Activated CD8-positive, alpha-beta memory T cell treated with anti-CD3 and anti-CD28 coated beads, Interleukin-2, amount 10 ng/mL, durations not matched to agents 7 days and 5 days (primary cell): ENCODE measurements at regions not wholly inside any gene's neighbourhood (a gene's known extent, or its start where the extent isn't known, plus 50 kb on each side); places are given as distances from the start of the nearest gene placed in this dataset.
"Not testable (repeated sequence)": the region's sequence is repeated elsewhere in the genome, so short reads cannot be mapped to it uniquely, and the experiment has no call there.

Experiments
- ATAC-seq: fragments of 150-1000 bp; cut with Tn5 transposase; one replicate; pipeline ENCODE4 v1.10.0; 2021; ENCODE audit warnings: moderate library complexity
- CTCF ChIA-PET: fragments of 350-600 bp; sonication (Branson Sonifier 250); formaldehyde crosslinking; loops from one replicate; lab custom pipeline; 2021; ENCODE audit warnings: antibody characterized with exemption; lab: Charles Lee
- DNase-seq: peaks from one replicate; pipeline ENCODE4 v3.0.0-alpha.2; 2020
- H3K27ac Mint-ChIP-seq: one replicate; pipeline ENCODE4 v1.8.0; 2021; ENCODE audit warnings: mild to moderate bottlenecking, mixed read lengths
- H3K27me3 Mint-ChIP-seq: one replicate; pipeline ENCODE4 v1.8.0; 2021; ENCODE audit warnings: mixed read lengths
- H3K36me3 Mint-ChIP-seq: one replicate; pipeline ENCODE4 v1.8.0; 2021; ENCODE audit warnings: mild to moderate bottlenecking, mixed read lengths
- H3K4me1 Mint-ChIP-seq: one replicate; pipeline ENCODE4 v1.8.0; 2021; ENCODE audit warnings: mixed read lengths
- H3K4me3 Mint-ChIP-seq: one replicate; pipeline ENCODE4 v1.8.0; 2021; ENCODE audit warnings: mild to moderate bottlenecking, moderate library complexity, mixed read lengths
- H3K9me3 Mint-ChIP-seq: one replicate; pipeline ENCODE4 v1.8.0; 2022; ENCODE audit warnings: low read depth, mixed read lengths

GRCh38 chr15:58369261-58369701 lies 62.5 kb upstream of the LIPC start:
- Mint-ChIP-seq H3K36me3 (peaks cover 27% of the 10 kb centered on the region), H3K27ac (peak overlapping the region; percentile 57), H3K4me3 (peak overlapping the region; percentile 59), H3K9me3 (peaks cover 10% of the 10 kb centered on the region), H3K27me3 (peaks cover 15% of the 10 kb centered on the region), H3K4me1 (peaks cover 9% of the 10 kb centered on the region)
- DNase-seq (peak; percentile 48), ATAC-seq (peak; percentile 71)
- CTCF ChIA-PET: interaction anchor here (0.6 kb wide), 1 partner anchor 535 kb away, joined by 3 read pairs; no protein-coding TSS in a partner anchor

- H3K27me3 Mint-ChIP-seq: peaks cover 10% of the 10 kb centered on the region
- no peak overlapping the region for H3K4me3 Mint-ChIP-seq
- peaks cover 9% of the 10 kb centered on the region for H3K4me1 Mint-ChIP-seq
- CTCF ChIA-PET: interaction anchor here (0.6 to 1.0 kb wide), 2 partner anchors 380 to 534 kb away, joined by 3 read pairs; no protein-coding TSS in a partner anchor
- DNase-seq (no peak), ATAC-seq (no peak)
- H3K9me3 Mint-ChIP-seq: peaks cover 11% of the 10 kb centered on the region
- no peak overlapping the region for H3K27ac Mint-ChIP-seq
- peaks cover 24% of the 10 kb centered on the region for H3K36me3 Mint-ChIP-seq
Measured at GRCh38 chr15:58369956-58370355, 61.8 kb upstream of the LIPC start.

- no peak overlapping the region for H3K4me3 Mint-ChIP-seq
- DNase-seq: no peak
- peaks cover 12% of the 10 kb centered on the region for H3K4me1 Mint-ChIP-seq
- H3K9me3 Mint-ChIP-seq: peaks cover 11% of the 10 kb centered on the region
- no peak for ATAC-seq
- H3K27me3 Mint-ChIP-seq: peaks cover 6% of the 10 kb centered on the region
- H3K36me3 Mint-ChIP-seq: peaks cover 15% of the 10 kb centered on the region
- CTCF ChIA-PET: no interaction called here
- no peak overlapping the region for H3K27ac Mint-ChIP-seq
Measured at GRCh38 chr15:58374147-58374546, 57.6 kb upstream of the LIPC start.

- Mint-ChIP-seq H3K4me1 (peaks cover 4% of the 10 kb centered on the region), H3K4me3 (no peak overlapping the region), H3K36me3 (peaks cover 7% of the 10 kb centered on the region), H3K27me3 (peaks cover 6% of the 10 kb centered on the region), H3K9me3 (peaks cover 8% of the 10 kb centered on the region), H3K27ac (no peak overlapping the region)
- DNase-seq (no peak), ATAC-seq (no peak)
- CTCF ChIA-PET: no interaction called here
Measured at GRCh38 chr15:58377193-58377592, 54.6 kb upstream of the LIPC start.

- no peak for ATAC-seq
- Mint-ChIP-seq H3K4me1 (peaks cover 4% of the 10 kb centered on the region), H3K27ac (no peak overlapping the region), H3K9me3 (peaks cover 8% of the 10 kb centered on the region), H3K36me3 (peaks cover 4% of the 10 kb centered on the region), H3K4me3 (no peak overlapping the region), H3K27me3 (peaks cover 6% of the 10 kb centered on the region)
- no peak for DNase-seq
- CTCF ChIA-PET: interaction anchor here (1.3 kb wide), 1 partner anchor 18 kb away, joined by 3 read pairs; no protein-coding TSS in a partner anchor
Measured at GRCh38 chr15:58378241-58379085, 53.3 kb upstream of the LIPC start.

DNA sequence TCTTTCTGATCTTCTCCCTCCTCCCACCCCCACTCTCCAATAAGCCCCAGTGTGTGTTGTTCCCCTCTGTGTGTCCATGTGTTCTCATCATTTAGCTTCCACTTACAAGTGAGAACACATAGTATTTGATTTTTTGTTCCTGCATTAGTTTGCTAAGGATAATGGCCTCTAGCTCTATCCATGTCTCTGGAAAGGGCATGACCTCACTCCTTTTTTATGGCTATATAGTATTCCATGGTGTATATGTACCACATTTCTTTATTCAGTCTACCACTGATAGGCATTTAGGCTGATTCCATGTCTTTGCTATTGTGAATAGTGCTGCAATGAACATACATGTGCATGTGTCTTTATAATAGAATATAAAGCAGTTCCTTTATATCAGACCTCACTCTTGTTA lies 52.3 kb upstream of the LIPC start:
- CTCF ChIA-PET: not testable (repeated sequence)

DNA sequence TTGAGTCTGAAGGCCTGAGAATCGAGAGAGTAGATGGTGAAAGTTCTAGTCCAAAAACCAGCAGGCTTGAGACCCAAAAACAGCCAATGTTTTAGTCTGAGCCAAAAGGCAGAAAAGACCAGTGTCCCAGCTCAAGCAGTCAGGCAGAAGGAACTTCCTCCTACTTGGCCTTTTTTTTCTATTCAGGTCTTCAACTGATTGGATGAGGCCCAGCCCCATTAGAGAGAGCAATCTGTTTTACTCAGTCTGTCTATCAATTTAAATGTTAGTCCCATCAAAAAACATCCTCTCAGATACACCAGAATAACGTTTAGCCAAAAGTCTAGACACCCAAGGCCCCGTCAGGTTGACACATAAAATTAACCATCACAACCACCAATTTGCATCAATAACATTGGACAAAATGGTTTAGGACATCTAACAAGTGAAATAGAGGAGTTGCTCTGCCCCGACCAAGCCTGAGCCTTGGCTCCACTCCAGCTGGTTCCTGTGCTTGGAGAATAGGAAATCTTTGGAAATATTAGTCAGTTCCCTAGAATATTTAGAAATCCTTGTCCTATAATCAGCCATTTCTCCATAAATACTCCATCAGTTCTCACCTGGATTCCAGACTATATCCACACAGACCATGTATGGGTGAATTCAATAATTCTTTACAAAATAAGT lies 51.4 kb upstream of the LIPC start:
- CTCF ChIA-PET: no interaction called here
- no peak for DNase-seq
- Mint-ChIP-seq H3K36me3 (peaks cover 1% of the 10 kb centered on the region), H3K4me3 (no peak overlapping the region), H3K9me3 (peaks cover 6% of the 10 kb centered on the region), H3K27me3 (peaks cover 4% of the 10 kb centered on the region), H3K4me1 (peaks cover 9% of the 10 kb centered on the region), H3K27ac (no peak overlapping the region)
- ATAC-seq: no peak

More for the DNA sequence above, 52.3 kb upstream of the LIPC start:
- not testable (repeated sequence) for H3K36me3 Mint-ChIP-seq, H3K27ac Mint-ChIP-seq, H3K27me3 Mint-ChIP-seq, ATAC-seq, DNase-seq, H3K4me3 Mint-ChIP-seq, H3K9me3 Mint-ChIP-seq, H3K4me1 Mint-ChIP-seq

DNA sequence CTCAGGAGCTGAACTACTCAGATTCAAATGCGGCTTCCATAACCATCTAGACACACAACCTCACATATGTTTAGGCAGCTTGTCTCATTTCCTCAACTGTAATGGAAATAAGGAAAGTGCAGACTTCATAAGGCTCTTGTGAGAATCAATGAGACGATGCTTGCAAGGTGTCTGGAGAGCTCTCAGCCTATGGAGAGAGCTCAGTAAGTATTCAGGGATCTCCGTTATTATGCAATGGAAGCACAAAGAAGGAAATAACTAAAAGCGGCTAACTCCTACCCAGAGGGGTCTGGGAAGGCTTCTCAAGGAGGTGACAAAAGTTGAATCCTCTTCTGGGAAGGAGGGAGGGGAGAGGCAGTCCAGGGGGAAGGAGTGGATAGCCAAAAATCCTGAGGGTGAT lies 50.1 kb upstream of the LIPC start:
- H3K9me3 Mint-ChIP-seq: peaks cover 6% of the 10 kb centered on the region
- CTCF ChIA-PET: no interaction called here
- H3K4me3 Mint-ChIP-seq: no peak overlapping the region
- ATAC-seq (no peak), DNase-seq (no peak)
- peaks cover 3% of the 10 kb centered on the region for H3K27me3 Mint-ChIP-seq
- peaks cover 9% of the 10 kb centered on the region for H3K4me1 Mint-ChIP-seq
- H3K36me3 Mint-ChIP-seq: peaks cover 1% of the 10 kb centered on the region
- no peak overlapping the region for H3K27ac Mint-ChIP-seq
